Astrocyte (in vitro differentiated cells and primary cell): ENCODE measurements at regions not wholly inside any gene's neighbourhood (a gene's known extent, or its start where the extent isn't known, plus 50 kb on each side); places are given as distances from the start of the nearest gene placed in this dataset.

Source experiments
- DNase-seq: peaks from one replicate; pipeline ENCODE4 v3.0.0-alpha.2; 2010; ENCODE audit warnings: low read depth
- FAIRE-seq: peaks from 2 replicates; lab custom pipeline; 2011; peaks lifted over from hg19 to GRCh38; lab: Jason Lieb, UNC
- H2AFZ ChIP-seq: 2 replicates; pipeline ENCODE4 v1.6.0; 2012; ENCODE audit warnings: low read depth, low read length, inconsistent platforms
- H3K27ac ChIP-seq: 2 replicates; pipeline ENCODE4 v1.5.1; 2011; ENCODE audit warnings: low read depth, low read length, inconsistent platforms
- H3K27me3 ChIP-seq: 2 replicates; pipeline ENCODE4 v1.6.0; 2011; ENCODE audit warnings: low read length, inconsistent platforms; ENCODE audit not compliant: insufficient read depth
- H3K36me3 ChIP-seq: 2 replicates; pipeline ENCODE4 v1.5.1; 2011; ENCODE audit warnings: low read length, inconsistent platforms; ENCODE audit not compliant: insufficient read depth
- H3K4me1 ChIP-seq: 2 replicates; pipeline ENCODE4 v1.5.1; 2011; ENCODE audit warnings: low read length, inconsistent platforms; ENCODE audit not compliant: insufficient read depth
- H3K4me2 ChIP-seq: 2 replicates; pipeline ENCODE4 v1.6.0; 2012; ENCODE audit warnings: low read length, inconsistent platforms
- H3K4me3 ChIP-seq: 2 replicates; pipeline ENCODE4 v1.5.1; 2011; ENCODE audit warnings: low read depth, mild to moderate bottlenecking, low read length, inconsistent platforms; ENCODE audit not compliant: insufficient read depth
- H3K79me2 ChIP-seq: 2 replicates; pipeline ENCODE4 v1.6.0; 2012; ENCODE audit warnings: mild to moderate bottlenecking, low read length, inconsistent platforms; ENCODE audit not compliant: insufficient read depth
- H3K9ac ChIP-seq: 2 replicates; pipeline ENCODE4 v1.6.0; 2012; ENCODE audit warnings: mild to moderate bottlenecking, low read length, inconsistent platforms
- H3K9me3 ChIP-seq: 2 replicates; pipeline ENCODE4 v1.5.1; 2012; ENCODE audit warnings: low read depth, mild to moderate bottlenecking, low read length, inconsistent platforms; ENCODE audit not compliant: insufficient read depth
- H4K20me1 ChIP-seq: 2 replicates; pipeline ENCODE4 v1.6.0; 2012; ENCODE audit warnings: low read length, inconsistent platforms; ENCODE audit not compliant: insufficient read depth
- H3K27ac Mint-ChIP-seq: one replicate; pipeline ENCODE4 v1.8.0; 2021; ENCODE audit warnings: mild to moderate bottlenecking, mixed read lengths; ENCODE audit not compliant: unreplicated experiment
- H3K27me3 Mint-ChIP-seq: one replicate; pipeline ENCODE4 v1.8.0; 2021; ENCODE audit warnings: low read depth, mixed read lengths; ENCODE audit not compliant: unreplicated experiment
- H3K36me3 Mint-ChIP-seq: one replicate; pipeline ENCODE4 v1.8.0; 2021; ENCODE audit warnings: low read depth, mixed read lengths; ENCODE audit not compliant: unreplicated experiment
- H3K4me1 Mint-ChIP-seq: one replicate; pipeline ENCODE4 v1.8.0; 2021; ENCODE audit warnings: low read depth, mixed read lengths; ENCODE audit not compliant: unreplicated experiment
- H3K4me3 Mint-ChIP-seq: one replicate; pipeline ENCODE4 v1.8.0; 2021; ENCODE audit warnings: mild to moderate bottlenecking, moderate library complexity, mixed read lengths; ENCODE audit not compliant: unreplicated experiment
- H3K9me3 Mint-ChIP-seq: one replicate; pipeline ENCODE4 v1.8.0; 2021; ENCODE audit warnings: mild to moderate bottlenecking, mixed read lengths; ENCODE audit not compliant: unreplicated experiment
- CTCF ChIP-seq: IDR thresholded peaks from 2 replicates; pipeline ENCODE4 v1.5.1; 2011; ENCODE audit warnings: low read depth, mild to moderate bottlenecking, inconsistent platforms, low read length, moderate library complexity; ENCODE audit not compliant: insufficient read depth
- EZH2 ChIP-seq: IDR thresholded peaks from 2 replicates; pipeline ENCODE4 v1.6.1; 2012; ENCODE audit warnings: mild to moderate bottlenecking, low read length, inconsistent platforms; ENCODE audit not compliant: insufficient read depth

GRCh38 chr6:50358113-50358512 lies 308.4 kb upstream of the DEFB112 start:
- H3K4me1 Mint-ChIP-seq: peaks cover 8% of the 10 kb centered on the region
- Histone ChIP-seq H3K9me3 (peaks cover 4% of the 10 kb centered on the region), H3K36me3 (no peaks in the 10 kb centered on the region), H4K20me1 (no peaks in the 10 kb centered on the region), H3K4me1 (no peaks in the 10 kb centered on the region), H2AFZ (no peak overlapping the region), H3K79me2 (no peaks in the 10 kb centered on the region), H3K27ac (no peak overlapping the region), H3K4me2 (no peak overlapping the region), H3K4me3 (no peak overlapping the region), H3K27me3 (no peaks in the 10 kb centered on the region), H3K9ac (no peak overlapping the region)
- DNase-seq (no peak), FAIRE-seq (no peak)
- TF ChIP-seq CTCF: no peak
- no peak for TF ChIP-seq EZH2
- H3K4me3 Mint-ChIP-seq: no peak overlapping the region
- no peaks in the 10 kb centered on the region for H3K9me3 Mint-ChIP-seq
- no peak overlapping the region for H3K27ac Mint-ChIP-seq
- H3K27me3 Mint-ChIP-seq: no peaks in the 10 kb centered on the region
- no peaks in the 10 kb centered on the region for H3K36me3 Mint-ChIP-seq

GRCh38 chr6:50361641-50362331 lies 312.1 kb upstream of the DEFB112 start:
- no peaks in the 10 kb centered on the region for H3K27me3 ChIP-seq
- H3K27ac ChIP-seq: no peak overlapping the region
- Mint-ChIP-seq H3K27me3 (no peaks in the 10 kb centered on the region), H3K27ac (no peak overlapping the region), H3K36me3 (no peaks in the 10 kb centered on the region), H3K4me3 (no peak overlapping the region), H3K4me1 (peaks cover 8% of the 10 kb centered on the region), H3K9me3 (no peaks in the 10 kb centered on the region)
- no peak for DNase-seq
- no peak for FAIRE-seq
- no peak overlapping the region for H3K9ac ChIP-seq
- no peaks in the 10 kb centered on the region for H3K36me3 ChIP-seq
- no peak overlapping the region for H3K4me3 ChIP-seq
- peaks cover 4% of the 10 kb centered on the region for H3K9me3 ChIP-seq
- H4K20me1 ChIP-seq: no peaks in the 10 kb centered on the region
- no peak overlapping the region for H3K4me2 ChIP-seq
- no peaks in the 10 kb centered on the region for H3K79me2 ChIP-seq
- H3K4me1 ChIP-seq: no peaks in the 10 kb centered on the region
- no peak overlapping the region for H2AFZ ChIP-seq
- no peak for TF ChIP-seq EZH2
- no peak for TF ChIP-seq CTCF

GRCh38 chr6:50362706-50363105 lies 313.0 kb upstream of the DEFB112 start:
- H3K36me3 ChIP-seq: no peaks in the 10 kb centered on the region
- no peaks in the 10 kb centered on the region for H3K9me3 Mint-ChIP-seq
- H3K4me1 Mint-ChIP-seq: peaks cover 8% of the 10 kb centered on the region
- H3K4me3 Mint-ChIP-seq: no peak overlapping the region
- no peaks in the 10 kb centered on the region for H4K20me1 ChIP-seq
- H3K9me3 ChIP-seq: peaks cover 4% of the 10 kb centered on the region
- H3K27me3 ChIP-seq: no peaks in the 10 kb centered on the region
- no peak overlapping the region for H3K27ac ChIP-seq
- no peak overlapping the region for H2AFZ ChIP-seq
- H3K27me3 Mint-ChIP-seq: no peaks in the 10 kb centered on the region
- TF ChIP-seq CTCF (no peak), EZH2 (no peak)
- no peaks in the 10 kb centered on the region for H3K36me3 Mint-ChIP-seq
- H3K4me1 ChIP-seq: no peaks in the 10 kb centered on the region
- no peak overlapping the region for H3K27ac Mint-ChIP-seq
- no peak overlapping the region for H3K4me2 ChIP-seq
- FAIRE-seq (no peak), DNase-seq (no peak)
- no peaks in the 10 kb centered on the region for H3K79me2 ChIP-seq
- no peak overlapping the region for H3K4me3 ChIP-seq
- H3K9ac ChIP-seq: no peak overlapping the region
